Activated CD4-positive, alpha-beta T cell treated with anti-CD3 and anti-CD28 coated beads, Interleukin-2, amount 50 U/mL, for 4 hours (primary cell): ENCODE measurements at regions not wholly inside any gene's neighbourhood (a gene's known extent, or its start where the extent isn't known, plus 50 kb on each side); places are given as distances from the start of the nearest gene placed in this dataset.

Experiments
- DNase-seq, 2 experiments: peaks; one replicate each; pipeline ENCODE4 v3.0.0-alpha.2; 2020

DNA sequence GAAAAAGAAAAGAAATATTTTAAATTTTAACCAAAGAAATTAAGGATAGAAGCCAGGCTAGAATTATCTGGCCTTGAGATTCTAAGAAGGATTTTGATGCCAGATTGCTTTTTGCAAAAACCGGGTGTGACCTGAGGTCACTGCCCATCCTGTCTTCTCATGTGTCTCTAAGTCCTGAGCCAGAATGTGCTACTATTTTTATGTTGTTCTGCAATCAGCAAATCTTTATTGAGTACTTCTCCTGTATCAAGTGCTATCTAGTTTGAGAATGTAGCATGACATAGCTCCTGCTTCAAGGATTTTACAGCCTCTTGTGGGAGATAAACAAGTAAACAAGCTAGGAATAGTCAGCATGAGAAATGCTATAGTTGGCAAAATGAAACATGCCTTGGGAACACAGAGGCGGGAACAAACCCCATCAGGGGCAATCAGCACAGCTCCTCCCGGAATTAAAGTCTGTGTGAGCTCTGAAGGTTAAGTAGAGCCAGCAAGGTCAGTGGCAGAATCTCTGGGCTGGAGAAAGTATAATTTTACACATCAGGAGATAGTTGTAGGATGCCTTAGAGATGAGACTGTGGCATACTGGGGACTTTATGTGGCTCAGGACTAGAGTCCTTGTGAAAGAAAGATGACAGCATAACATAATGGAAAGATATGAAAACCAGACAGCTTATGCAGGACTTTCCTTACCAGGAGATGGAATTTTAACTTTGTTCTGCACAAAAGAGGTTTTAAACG is 899.5 kb upstream of the SLC10A2 start:
- DNase-seq: no peak

DNA sequence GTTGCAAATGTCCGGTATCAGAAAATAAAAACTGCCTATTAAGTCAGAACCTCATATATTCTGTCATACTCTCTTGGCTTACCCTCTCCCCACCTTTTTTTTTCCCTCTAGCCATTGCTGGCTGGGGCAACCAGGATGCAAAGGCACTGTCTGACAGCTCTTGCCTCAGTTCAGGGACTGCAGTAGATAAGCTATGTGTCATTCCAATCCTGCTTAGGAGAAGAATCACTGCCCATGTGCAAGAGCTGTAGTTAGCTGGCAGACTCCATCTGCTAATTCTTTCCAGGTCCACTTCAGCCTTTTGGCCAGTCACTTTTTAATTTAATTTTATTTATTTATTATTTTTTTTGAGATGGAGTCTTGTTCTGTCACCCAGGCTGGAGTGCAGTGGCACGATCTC is 895.6 kb upstream of the SLC10A2 start:
- DNase-seq: no peak

DNA sequence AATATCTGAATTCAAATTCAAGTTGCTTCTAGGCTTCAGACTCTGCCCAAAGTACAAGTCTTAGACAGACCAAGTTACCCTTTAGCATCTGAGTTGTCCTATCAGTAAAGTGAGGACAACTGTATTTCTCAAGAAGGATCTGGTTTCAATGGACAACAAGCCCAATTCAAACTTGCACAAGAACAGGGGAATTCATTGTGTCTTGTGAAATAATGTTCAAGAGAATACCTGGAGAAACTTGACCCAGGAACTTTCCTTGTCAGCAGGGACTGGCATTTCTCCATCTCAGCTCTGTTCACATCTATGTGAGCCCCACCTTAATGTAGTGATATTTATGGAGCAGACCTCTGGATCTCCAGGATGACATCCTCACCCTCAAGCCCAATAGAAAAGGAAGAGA is 894.9 kb upstream of the SLC10A2 start:
- no peak for DNase-seq

DNA sequence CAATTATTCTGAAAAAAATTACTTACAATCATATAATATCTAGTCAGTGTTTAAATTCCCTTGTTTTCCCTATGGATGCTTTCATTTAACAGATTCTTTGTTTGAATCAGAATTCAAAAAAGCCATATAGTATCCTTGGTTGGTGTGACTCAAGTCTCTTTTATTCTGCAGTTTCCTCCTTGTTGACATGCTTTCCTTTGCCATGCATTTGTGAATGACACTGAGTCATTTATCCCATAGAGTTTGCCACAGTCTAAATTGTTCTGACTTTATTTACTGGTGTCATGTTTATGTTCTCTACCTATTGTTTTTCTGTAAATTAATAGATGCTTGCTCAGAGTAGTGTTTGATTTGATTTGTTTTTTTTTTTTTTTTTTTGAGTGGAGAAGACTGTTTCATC is 893.8 kb upstream of the SLC10A2 start:
- no peak for DNase-seq

DNA sequence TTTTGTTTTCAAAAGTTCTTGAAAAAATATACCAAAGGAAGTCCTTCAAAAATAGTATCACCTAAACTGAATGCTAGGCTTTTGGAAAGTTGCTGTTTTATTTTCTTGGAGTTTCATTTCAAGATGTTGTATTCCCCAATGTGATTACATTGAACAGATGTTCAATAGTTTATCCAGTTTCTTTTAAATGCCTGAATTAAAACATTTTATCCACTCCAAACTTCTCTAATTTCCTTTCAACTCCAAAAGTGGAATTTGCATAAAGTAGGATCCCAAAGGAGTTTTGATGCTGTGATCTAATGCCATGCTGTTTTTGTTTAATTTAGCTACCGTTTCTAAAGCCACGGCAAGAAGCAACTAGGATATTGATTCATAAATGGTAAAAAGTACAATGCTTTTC is 892.5 kb upstream of the SLC10A2 start:
- DNase-seq: no peak

DNA sequence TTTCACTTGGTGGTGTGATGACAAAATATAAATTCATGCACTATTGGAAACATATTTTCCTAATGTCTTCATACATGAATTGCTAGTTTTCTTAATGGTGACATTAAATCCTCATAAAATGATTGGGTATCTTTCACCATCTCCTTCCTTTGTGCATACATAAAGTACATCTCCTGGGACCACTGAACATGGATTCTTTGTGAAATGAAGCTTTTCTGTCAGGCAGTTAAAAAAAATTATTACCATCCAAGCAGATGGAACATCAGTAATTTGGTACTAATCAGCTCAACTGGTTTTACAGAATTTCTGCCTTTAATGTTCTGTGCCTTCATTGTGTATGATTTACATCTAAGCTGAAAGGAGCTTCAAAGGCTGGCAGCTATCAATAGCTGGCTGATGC is 891.7 kb upstream of the SLC10A2 start:
- no peak for DNase-seq

DNA sequence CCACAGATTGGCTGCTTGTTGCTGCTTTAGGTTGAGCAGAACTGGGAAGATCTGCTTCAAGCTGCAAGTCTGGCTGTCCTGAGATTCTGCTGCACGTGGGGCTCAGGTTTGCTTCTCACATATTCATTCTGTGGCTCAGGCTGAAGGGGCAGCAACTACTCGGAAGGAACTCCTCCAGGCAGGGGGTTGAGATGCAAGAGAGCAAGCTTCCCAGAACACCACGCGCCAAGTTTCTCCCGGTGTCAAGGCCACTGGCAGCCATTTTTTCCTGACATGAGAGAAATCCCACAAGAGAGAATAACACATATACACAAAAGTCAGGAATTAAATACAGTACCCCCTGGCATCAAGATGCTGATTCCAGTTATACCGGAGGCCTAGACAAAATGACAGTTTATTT is 887.6 kb upstream of the SLC10A2 start:
- no peak for DNase-seq

DNA sequence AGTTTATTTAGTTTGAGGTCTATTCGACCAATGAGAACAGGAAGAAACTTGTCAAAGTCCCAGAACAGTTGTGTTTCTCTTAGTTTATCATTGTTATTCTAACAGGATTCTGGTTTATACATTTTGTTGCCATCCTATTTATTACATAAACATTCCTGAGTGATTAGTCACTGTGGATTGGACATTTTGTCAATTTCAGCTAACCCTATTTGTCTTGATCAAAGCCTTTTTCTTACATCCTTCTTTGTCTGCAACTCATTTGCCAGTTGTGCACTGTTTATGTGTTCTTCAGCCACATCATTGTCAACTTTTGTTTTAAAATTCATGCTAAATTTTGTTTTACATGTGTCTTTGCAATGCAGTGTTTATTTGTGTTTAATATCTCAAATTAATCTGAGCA is 886.0 kb upstream of the SLC10A2 start:
- DNase-seq: no peak

DNA sequence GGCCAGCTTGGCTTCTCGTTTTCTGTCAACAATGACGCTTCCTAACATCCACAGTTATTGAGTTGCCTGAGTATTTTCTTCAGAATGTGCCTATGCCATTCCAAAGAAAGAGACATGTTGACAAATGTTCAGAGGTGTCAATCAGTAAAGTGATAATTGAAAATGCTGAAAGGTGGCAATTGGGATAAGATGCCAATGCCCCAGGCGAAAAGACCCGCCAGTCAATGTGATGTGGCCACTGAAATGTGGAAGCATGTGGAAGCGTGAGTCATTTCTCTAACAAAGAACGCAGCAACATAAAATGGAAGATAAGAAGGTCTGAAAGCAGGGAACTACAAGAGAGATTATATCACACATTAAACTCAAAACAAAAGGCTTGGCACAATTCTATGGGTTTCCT is 882.2 kb upstream of the SLC10A2 start:
- DNase-seq: no peak

DNA sequence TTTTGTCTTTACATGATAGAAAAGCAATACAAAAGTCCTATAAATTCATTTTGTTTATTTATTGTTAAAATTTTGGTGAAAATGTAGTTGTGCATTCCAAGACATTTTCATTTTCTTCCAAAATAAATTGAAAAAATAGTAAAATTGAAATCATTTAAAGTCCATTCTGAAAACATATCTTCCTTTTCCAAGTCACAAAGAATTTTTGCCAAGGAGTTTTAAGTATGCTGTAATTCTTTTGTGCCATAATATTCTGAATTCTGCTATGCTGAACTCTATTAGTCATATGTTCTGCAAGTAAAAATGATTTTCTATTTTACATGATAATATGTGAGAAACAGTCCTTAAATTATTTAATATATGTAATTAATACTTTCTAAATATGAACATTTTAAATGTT is 879.6 kb upstream of the SLC10A2 start:
- no peak for DNase-seq

DNA sequence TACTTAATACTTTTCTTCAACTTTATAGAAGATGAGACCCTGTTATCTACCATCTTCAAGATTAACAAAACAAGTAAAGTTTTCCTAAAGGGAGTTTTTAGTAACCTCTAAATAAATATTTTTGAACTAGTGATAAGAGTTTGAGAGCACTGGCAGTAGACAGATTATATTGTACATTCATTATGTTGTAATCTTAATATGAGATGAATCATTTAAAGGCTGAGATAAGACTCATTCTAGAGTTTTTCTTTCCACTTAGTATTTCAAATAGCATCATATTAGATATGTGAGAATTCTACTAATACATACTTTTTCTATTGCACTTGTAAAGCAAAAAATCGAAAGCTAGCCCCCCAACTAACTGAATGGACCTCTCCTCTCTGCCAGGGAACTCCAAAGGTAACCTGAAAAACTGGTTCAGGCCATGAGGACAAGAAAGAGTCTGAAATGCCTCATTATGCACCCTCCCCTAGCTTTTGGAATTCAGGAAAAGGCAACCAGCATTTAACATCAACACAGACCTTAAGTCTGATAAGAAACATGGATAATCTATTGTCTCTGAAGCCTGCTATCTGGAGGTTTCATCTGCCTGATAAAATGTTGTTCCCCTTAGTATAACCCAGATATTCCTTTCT is 875.4 kb upstream of the SLC10A2 start:
- no peak for DNase-seq

DNA sequence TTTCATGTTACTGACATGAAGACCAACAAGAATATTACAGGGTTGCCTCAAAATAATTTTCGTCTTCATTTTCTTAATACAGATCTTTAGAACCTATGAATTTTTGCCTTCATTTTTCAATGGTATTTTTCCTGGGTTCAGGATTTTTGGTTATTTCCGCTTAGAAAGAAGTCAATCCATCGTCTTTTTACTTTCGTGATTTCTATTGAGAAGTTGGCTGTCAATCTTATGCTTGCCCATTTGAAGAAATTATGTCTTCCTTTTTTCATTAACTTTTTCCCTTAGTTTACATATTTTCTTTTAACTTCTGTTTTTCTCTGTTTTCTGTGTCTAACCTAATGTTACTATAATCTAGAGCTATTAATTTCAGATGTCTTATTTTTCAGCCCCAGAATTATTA is 868.9 kb upstream of the SLC10A2 start:
- DNase-seq: no peak

DNA sequence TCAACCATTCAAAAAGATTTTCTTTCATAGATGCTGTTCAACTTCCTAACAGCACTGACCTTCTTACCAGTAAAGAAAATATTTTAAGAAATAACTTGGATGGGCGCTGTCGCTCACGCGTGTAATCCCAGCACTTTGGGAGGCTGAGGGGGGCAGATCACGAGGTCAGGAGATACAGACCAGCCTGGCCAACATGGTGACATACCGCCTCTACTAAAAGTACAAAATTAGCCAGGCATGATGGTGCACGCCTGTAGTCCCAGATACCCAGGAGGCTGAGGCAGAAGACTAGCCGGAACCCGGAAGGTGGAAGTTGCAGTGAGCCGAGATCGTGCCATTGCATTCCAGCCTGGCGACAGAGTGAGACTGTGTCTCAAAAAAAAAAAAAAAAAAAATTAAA is 865.7 kb upstream of the SLC10A2 start:
- DNase-seq: no peak

DNA sequence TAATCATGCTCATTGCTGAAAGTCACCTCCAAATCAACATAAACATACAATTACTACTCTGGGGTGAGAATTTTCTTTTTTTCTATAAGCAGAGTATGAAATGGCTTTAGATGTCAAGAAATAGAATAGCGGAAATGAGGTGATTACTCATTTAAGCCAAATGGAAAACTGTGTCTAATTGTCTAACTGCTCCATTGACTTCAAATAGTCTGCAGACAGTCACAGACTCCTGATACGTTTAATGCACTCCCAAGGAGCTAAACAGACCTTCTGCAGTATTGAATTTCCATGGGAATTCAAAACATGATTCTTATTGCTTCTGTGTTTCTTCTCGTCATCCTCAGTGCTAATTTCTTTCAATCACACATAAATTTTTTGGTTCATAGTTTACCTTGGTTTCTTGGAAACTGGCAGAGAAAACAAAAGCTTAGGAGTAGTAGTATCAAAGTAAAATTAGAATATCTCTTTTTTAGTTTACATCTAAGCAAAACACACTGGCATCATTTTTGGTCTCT is 865.2 kb upstream of the SLC10A2 start:
- DNase-seq: no peak

DNA sequence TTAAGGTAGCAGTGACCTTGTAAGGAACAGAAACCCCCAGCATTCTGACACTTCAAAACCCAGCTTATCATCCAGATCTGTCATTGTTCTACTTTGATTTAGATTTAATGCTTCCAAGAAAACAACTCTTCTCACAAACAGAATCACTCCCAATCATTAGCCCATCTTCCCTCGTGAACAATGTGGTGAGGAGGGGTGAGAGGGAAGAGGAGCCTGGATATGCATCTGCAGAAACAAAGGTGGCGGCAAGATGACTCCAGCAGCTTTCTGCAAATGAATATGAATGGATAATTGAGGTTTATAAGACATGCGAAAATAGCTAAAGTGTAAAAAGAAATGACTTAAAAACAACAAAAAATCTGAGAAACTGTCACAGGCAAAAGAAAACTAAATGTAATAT is 859.9 kb upstream of the SLC10A2 start:
- DNase-seq: no peak

DNA sequence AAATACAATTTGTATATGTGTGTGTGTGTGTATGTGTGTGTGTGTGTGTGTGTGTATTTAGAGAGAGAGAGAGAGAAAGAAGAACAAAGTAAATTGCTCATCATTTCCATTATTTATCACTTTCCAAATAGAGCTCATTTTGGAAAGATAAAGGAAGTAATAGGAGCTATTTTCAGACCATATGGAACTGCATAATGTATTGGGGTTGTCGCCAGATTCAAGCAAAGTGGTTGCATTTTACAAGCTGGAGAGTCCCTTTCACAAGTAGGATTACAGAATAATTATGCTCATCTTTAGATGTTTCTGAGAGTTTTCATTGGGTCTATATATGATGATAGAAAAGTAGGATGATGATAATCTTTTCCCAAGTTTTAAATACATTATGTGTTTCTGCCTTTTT is 842.7 kb upstream of the SLC10A2 start:
- DNase-seq: no peak

DNA sequence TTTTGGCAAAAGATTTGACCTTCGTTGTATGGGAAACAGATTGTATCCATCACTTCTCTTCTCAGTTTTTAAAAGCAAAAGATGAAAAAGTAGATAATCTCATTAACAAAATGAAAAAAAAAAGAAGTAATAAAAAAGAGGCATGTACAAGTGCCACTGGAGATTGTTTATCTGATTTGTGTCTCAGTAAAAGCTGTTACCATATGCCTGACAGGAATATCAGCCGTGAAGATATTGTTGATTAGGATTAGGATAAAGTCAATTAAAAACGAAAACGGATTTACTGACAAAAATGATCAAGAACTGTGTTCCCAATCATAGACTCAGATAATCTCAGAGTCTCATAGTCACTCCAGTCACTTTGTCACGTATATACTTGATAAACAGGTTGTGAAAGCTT is 842.1 kb upstream of the SLC10A2 start:
- DNase-seq: no peak

DNA sequence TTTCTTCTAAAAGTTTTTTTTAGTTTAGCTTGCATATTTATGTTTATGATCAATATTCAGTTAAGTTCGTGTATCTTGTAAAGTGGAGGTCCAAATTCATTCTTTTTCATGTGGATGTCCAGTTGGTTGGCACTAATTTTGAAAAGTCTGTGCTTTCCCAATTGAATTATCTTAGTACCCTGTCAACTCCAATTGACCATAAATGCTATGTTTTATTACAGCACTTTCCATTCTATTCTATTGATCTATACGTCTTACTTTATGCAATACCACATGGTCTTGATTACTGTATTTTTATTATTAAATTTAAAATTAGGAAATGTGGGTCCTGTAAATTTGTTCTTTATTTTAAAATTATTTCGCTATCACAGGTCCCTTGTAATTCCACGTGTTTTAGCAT is 837.6 kb upstream of the SLC10A2 start:
- DNase-seq: no peak

DNA sequence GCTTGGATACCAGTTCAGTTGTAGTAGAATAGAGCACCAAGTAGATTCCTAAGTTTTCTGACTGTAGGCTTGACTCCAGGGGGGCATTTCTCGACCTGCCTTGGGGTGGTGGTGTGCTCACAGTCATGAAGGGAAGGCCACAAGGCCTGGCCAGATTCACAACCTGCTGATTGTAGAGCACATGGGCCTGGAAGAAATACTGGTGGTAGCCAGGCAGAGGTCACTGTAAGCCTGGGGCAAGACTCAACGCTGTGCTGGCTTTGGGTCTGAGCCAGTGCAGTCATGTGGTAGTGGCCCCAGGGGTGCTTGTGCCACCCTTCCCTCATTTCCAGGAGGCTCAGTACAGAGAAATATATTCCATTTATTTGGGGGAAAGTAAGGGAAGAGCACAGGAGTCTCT is 832.3 kb upstream of the SLC10A2 start:
- DNase-seq: no peak

DNA sequence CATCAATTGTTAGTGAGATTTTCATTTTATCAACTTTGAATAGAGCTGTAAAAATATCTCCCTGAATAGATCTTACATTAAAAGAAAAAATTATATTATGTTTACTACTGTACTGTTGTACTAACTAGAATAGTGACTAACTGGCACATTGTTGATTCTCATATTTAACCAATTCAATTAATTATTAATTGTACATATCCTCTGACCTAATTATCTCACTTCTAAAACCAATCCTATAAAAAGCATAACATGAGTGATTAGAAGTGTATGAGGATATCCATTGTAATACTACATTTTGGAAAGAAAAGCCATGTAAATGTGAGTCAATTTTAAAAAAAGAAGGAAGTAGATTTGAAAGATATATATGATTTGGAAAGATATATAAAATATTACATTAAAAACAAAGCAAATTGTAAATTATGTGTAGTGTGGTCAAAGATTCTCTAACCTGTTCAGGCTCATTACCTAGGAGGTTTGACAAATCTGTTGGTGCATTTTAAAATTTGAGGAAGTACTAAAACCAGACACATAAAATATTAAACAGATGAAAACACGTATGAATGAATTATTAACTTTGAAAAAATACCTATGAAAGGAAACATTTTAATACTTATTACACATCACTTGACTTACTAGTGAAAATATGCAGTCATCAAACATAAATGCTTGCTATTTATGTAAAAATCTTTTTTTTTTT is 829.8 kb upstream of the SLC10A2 start:
- DNase-seq: no peak

DNA sequence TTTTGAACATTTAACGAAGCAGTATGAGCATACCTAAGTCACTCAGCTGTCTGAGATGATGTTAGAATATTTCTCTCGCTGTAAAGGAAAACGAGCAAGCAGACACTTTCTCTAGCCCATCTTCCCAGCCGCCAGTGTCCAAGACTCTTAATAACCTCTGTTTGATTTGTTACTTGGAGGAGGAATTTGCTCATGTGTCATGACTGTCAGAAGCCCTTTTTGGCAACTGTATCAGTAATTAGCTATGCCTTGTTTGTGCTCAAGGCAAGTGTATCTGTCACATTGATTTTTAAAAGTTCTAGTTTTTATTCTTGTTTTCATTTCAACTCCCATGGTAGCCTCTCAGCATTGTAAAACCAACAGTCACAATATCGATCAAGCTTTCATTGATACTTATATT is 828.4 kb upstream of the SLC10A2 start:
- no peak for DNase-seq

DNA sequence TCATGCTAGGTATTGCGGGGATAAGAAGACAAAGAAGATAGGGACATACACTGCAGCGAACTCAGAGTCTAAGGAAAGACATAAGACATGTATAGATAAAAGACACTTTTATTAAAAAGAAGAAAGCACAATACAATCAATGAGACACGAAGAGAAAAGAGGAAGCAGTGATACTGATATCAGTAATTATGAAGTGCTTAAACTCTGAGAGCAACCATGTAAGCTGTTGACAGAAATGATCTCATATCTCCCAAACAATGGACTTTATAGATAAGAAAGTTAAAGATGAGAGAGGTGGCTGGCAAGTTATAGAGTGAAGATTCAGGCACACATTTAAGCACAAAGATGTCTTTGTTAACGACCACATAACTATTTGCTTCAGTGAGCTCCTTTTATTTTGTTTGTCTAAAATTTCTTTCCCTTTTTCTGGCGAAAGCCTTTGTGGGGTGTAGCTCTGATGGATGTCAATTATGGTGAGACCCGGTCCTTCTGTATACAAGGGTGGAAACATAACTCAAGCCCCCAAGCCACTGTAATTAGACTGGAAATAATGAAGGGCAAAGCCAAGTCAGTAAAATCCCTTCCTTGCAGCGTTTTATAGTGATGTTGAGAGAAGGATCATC is 818.0 kb upstream of the SLC10A2 start:
- no peak for DNase-seq

DNA sequence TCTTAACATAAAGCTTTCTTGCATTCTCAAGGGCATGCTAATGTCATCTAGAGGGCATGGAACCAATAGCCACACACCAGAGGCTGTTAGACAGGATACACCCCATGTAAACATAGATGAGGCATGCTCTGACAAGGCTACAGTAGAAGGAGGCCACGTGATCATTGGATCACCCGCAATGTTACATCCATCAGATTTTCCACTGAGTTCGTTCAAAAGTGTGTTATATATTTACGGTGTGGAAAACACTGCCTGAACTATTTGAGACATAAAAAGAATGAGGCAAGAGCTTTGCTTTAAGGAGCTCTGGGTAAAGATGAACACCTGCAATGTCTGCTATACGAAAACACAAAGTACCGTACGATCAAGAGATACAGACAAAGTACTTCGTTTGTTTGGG is 817.5 kb upstream of the SLC10A2 start:
- no peak for DNase-seq

DNA sequence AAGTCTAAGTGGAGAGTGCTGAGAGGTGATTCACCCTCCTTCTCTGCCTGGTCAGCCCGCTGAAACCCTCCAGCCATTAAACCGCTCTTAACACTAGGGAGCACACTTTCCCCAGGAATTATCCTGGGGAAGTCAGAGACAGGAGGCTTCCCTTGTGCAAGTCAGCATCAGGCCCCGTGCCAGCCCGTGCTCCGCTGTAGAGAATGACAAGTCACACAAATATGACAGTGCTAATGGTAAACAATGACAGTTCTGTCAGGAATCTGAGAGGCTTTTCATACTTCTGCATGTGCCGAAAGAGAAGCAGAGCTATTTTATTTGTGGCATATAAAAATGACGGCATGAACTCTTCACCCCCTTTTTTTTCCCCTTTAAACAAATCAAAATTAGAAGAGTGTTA is 816.9 kb upstream of the SLC10A2 start:
- no peak for DNase-seq
